ENCODE measurements at regions not wholly inside any gene's neighbourhood (a gene's known extent, or its start where the extent isn't known, plus 50 kb on each side); places are given as distances from the start of the nearest gene placed in this dataset.

DNA sequence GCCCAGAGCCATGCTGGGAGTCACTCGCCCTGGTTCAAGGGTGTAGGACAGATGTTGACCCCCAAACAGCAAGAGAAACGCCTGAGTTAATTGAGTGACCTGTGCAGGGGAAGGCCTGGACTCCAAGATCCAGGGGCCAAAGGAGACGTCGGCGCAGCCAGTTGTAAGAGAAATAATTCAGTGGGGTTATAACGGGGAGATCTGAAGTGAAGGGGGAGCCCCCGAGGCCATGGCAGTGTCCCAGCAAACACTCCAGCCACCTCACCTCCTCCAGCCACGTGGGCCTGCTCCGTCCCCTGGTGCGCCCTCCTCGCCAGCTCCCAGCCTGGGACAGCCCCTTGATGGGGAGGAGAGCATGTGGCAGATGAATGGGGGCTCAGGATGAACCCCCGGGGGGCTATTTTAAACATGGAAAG lies 130.7 kb upstream of the GPC1 start:
- TF ChIP-seq EZH2phosphoT487 (IDR thresholded peaks at IDR 0.05; ENCODE audit: low read length) = no peak
- TF ChIP-seq, protein P1, sequence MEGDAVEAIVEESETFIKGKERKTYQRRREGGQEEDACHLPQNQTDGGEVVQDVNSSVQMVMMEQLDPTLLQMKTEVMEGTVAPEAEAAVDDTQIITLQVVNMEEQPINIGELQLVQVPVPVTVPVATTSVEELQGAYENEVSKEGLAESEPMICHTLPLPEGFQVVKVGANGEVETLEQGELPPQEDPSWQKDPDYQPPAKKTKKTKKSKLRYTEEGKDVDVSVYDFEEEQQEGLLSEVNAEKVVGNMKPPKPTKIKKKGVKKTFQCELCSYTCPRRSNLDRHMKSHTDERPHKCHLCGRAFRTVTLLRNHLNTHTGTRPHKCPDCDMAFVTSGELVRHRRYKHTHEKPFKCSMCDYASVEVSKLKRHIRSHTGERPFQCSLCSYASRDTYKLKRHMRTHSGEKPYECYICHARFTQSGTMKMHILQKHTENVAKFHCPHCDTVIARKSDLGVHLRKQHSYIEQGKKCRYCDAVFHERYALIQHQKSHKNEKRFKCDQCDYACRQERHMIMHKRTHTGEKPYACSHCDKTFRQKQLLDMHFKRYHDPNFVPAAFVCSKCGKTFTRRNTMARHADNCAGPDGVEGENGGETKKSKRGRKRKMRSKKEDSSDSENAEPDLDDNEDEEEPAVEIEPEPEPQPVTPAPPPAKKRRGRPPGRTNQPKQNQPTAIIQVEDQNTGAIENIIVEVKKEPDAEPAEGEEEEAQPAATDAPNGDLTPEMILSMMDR (IDR thresholded peaks at IDR 0.05; ENCODE audit: low read length) = no peak
- TF ChIP-seq EZH2 (optimal IDR thresholded peaks at IDR 0.05; ENCODE audit: low read depth, low read length) = no peak
